ENCODE measurements at regions not wholly inside any gene's neighbourhood (a gene's known extent, or its start where the extent isn't known, plus 50 kb on each side); places are given as distances from the start of the nearest gene placed in this dataset.

DNA sequence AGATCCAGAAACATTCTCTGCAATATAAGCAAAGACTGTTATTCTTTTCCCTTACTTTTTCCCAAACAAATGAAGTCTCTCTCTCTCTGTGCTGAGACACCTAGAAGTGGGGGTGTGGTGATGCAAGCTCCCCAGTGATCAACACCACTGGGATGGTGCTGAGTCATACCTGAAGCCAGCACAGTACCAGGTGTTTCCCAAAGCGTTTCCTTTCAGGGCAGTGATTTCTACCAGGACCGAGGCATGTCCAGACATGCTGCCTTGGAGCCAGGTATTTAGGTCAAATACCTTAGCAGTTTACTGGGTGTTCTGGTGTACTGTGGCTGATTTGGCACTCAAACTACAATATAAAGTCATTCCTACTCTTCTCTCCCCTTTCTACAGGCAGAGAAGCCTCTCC, 726.5 kb downstream of the FAM133A start:
- TF ChIP-seq, protein P1, sequence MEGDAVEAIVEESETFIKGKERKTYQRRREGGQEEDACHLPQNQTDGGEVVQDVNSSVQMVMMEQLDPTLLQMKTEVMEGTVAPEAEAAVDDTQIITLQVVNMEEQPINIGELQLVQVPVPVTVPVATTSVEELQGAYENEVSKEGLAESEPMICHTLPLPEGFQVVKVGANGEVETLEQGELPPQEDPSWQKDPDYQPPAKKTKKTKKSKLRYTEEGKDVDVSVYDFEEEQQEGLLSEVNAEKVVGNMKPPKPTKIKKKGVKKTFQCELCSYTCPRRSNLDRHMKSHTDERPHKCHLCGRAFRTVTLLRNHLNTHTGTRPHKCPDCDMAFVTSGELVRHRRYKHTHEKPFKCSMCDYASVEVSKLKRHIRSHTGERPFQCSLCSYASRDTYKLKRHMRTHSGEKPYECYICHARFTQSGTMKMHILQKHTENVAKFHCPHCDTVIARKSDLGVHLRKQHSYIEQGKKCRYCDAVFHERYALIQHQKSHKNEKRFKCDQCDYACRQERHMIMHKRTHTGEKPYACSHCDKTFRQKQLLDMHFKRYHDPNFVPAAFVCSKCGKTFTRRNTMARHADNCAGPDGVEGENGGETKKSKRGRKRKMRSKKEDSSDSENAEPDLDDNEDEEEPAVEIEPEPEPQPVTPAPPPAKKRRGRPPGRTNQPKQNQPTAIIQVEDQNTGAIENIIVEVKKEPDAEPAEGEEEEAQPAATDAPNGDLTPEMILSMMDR (IDR thresholded peaks at IDR 0.05), result no peak
- no peak for TF ChIP-seq ZFX (IDR thresholded peaks at IDR 0.05; ENCODE audit: borderline replicate concordance)
